MM.1S (cell line): ENCODE measurements at regions not wholly inside any gene's neighbourhood (a gene's known extent, or its start where the extent isn't known, plus 50 kb on each side); places are given as distances from the start of the nearest gene placed in this dataset.

Experiments
- DNase-seq: peaks from one replicate; pipeline ENCODE4 v3.0.0-alpha.2; 2015
- H2AFZ ChIP-seq: fragments of 300-600 bp; sonication (generic); 2 replicates; pipeline ENCODE4 v1.6.0; 2016; ENCODE audit warnings: antibody characterized with exemption, low read length
- H3F3A ChIP-seq: fragments of 300-600 bp; sonication (generic); 2 replicates; pipeline ENCODE4 v1.6.1; 2016; ENCODE audit warnings: mild to moderate bottlenecking, antibody characterized with exemption, low read length, moderate library complexity, mixed read lengths; ENCODE audit not compliant: insufficient read depth
- H3K27ac ChIP-seq: fragments of 300-600 bp; sonication (generic); 2 replicates; pipeline ENCODE4 v1.5.1; 2016; ENCODE audit warnings: mild to moderate bottlenecking, low read length
- H3K27me3 ChIP-seq: fragments of 300-600 bp; sonication (generic); replicated peaks from 2 replicates; pipeline ENCODE4 v1.6.0; 2016; ENCODE audit warnings: low read length; ENCODE audit not compliant: insufficient read depth
- H3K36me3 ChIP-seq: fragments of 300-600 bp; sonication (generic); replicated peaks from 2 replicates; pipeline ENCODE4 v1.6.1; 2016; ENCODE audit warnings: mild to moderate bottlenecking, low read length, mixed read lengths; ENCODE audit not compliant: insufficient read depth
- H3K4me1 ChIP-seq: fragments of 300-600 bp; sonication (generic); 2 replicates; pipeline ENCODE4 v1.6.1; 2016; ENCODE audit warnings: low read length, mixed read lengths
- H3K4me2 ChIP-seq: fragments of 300-600 bp; sonication (generic); 2 replicates; pipeline ENCODE4 v1.6.0; 2016; ENCODE audit warnings: low read depth, low read length
- H3K4me3 ChIP-seq: fragments of 300-600 bp; sonication (generic); 2 replicates; pipeline ENCODE4 v1.5.1; 2016; ENCODE audit warnings: low read length, mixed read lengths
- H3K79me2 ChIP-seq: fragments of 300-600 bp; sonication (generic); 2 replicates; pipeline ENCODE4 v1.6.1; 2016; ENCODE audit warnings: mixed run types, low read length, mixed read lengths
- H3K9ac ChIP-seq: fragments of 300-600 bp; sonication (generic); 2 replicates; pipeline ENCODE4 v1.6.1; 2016; ENCODE audit warnings: low read length, mixed read lengths
- H3K9me2 ChIP-seq: fragments of 300-600 bp; sonication (generic); replicated peaks from 2 replicates; pipeline ENCODE4 v1.6.1; 2016; ENCODE audit warnings: mild to moderate bottlenecking, low read length, mixed read lengths; ENCODE audit not compliant: insufficient read depth
- H3K9me3 ChIP-seq: fragments of 300-600 bp; sonication (generic); replicated peaks from 2 replicates; pipeline ENCODE4 v1.6.1; 2016; ENCODE audit warnings: mild to moderate bottlenecking, low read length, mixed read lengths; ENCODE audit not compliant: insufficient read depth
- H4K20me1 ChIP-seq: fragments of 300-600 bp; sonication (generic); 2 replicates; pipeline ENCODE4 v1.6.1; 2016; ENCODE audit warnings: mild to moderate bottlenecking, low read length, moderate library complexity, mixed read lengths; ENCODE audit not compliant: insufficient read depth
- EZH2 ChIP-seq: fragments of 300-600 bp; sonication (generic); optimal IDR thresholded peaks from 2 replicates; pipeline ENCODE3; 2017; ENCODE audit warnings: low read depth, mild to moderate bottlenecking, antibody characterized with exemption, low read length, mixed read lengths
- EZH2phosphoT487 ChIP-seq: fragments of 300-600 bp; sonication (generic); IDR thresholded peaks from 2 replicates; pipeline ENCODE4 v1.6.1; 2018; ENCODE audit warnings: antibody characterized with exemption, low read length
- TF ChIP-seq, protein P1 (sequence below): fragments of 300-600 bp; sonication (generic); IDR thresholded peaks from 2 replicates; pipeline ENCODE4 v1.5.1; 2016; ENCODE audit warnings: antibody characterized with exemption, low read length, mixed read lengths

DNA sequence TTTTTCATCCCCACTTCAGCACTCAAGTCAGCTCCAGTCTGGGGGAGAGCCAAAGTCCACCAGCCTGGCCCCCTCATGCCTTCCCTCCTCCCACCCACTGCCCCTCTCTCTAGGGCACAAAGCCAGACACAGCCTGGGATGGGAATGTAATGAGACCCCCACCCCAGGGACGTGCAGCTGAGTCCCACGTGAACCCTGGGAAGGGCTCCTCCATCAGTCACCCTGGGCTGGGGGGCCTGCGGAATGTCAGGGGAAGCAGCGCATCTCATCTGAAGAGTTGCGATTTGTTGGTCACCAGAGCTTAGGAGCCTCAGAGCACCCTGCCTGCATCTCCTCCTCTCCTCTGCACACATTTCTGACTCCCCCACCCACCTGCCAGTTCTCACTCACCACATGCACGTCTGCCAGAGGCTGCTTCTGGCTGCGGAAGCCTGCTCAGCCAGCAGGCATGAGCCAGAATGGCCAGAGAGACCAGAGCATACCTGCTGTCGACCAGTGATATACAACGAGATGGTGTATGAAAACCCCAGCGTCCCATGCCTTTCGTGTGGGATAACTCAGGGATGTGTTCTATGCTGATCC lies 167.1 kb upstream of the TOP1 start:
- Histone ChIP-seq H3K4me1 (no peaks in the 10 kb centered on the region), H3K4me2 (no peak overlapping the region), H3K4me3 (no peak overlapping the region), H3K9me2 (no peaks in the 10 kb centered on the region), H3F3A (no peaks in the 10 kb centered on the region), H3K9ac (no peak overlapping the region), H3K27me3 (no peaks in the 10 kb centered on the region), H3K79me2 (no peaks in the 10 kb centered on the region), H2AFZ (no peak overlapping the region), H3K9me3 (no peaks in the 10 kb centered on the region), H3K27ac (no peak overlapping the region), H4K20me1 (no peaks in the 10 kb centered on the region), H3K36me3 (no peaks in the 10 kb centered on the region)
- TF ChIP-seq, protein P1, sequence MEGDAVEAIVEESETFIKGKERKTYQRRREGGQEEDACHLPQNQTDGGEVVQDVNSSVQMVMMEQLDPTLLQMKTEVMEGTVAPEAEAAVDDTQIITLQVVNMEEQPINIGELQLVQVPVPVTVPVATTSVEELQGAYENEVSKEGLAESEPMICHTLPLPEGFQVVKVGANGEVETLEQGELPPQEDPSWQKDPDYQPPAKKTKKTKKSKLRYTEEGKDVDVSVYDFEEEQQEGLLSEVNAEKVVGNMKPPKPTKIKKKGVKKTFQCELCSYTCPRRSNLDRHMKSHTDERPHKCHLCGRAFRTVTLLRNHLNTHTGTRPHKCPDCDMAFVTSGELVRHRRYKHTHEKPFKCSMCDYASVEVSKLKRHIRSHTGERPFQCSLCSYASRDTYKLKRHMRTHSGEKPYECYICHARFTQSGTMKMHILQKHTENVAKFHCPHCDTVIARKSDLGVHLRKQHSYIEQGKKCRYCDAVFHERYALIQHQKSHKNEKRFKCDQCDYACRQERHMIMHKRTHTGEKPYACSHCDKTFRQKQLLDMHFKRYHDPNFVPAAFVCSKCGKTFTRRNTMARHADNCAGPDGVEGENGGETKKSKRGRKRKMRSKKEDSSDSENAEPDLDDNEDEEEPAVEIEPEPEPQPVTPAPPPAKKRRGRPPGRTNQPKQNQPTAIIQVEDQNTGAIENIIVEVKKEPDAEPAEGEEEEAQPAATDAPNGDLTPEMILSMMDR: no peak
- TF ChIP-seq EZH2phosphoT487: no peak
- TF ChIP-seq EZH2: no peak
- DNase-seq: no peak

DNA sequence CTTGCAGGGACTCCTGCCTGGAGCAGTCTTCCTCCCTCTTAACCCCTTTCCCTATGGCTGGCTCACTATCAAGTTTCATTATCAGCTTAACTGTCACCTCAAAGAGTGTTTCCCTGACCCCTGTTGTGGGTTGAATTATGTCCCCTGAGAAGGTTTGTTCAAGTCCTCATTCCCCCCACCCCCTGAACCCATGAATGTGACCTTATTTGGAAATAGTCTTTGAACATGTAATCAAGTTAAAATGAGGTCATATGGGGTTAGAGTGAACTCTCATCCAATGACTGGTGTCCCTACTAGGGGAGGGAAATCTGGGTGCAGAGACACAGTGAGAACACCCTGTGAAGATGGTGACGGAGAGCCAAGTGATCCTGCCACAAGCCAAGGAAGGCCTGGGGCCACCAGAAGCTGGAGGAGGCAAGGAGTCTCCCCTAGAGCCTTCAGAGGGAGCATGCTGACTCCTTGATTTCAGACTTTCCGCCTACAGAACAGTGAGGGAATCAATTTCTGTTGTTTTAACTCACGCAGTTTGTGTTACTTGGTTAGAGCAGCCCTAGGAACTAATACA lies 165.2 kb upstream of the TOP1 start:
- Histone ChIP-seq H3K9me2 (no peaks in the 10 kb centered on the region), H3K9me3 (no peaks in the 10 kb centered on the region), H3K27ac (no peak overlapping the region), H3K27me3 (no peaks in the 10 kb centered on the region), H3K4me2 (no peak overlapping the region), H3K4me1 (no peaks in the 10 kb centered on the region), H3K79me2 (no peaks in the 10 kb centered on the region), H2AFZ (no peak overlapping the region), H4K20me1 (no peaks in the 10 kb centered on the region), H3F3A (no peaks in the 10 kb centered on the region), H3K4me3 (no peak overlapping the region), H3K36me3 (no peaks in the 10 kb centered on the region), H3K9ac (no peak overlapping the region)
- DNase-seq: no peak
- TF ChIP-seq, protein P1: no peak
- no peak for TF ChIP-seq EZH2phosphoT487
- no peak for TF ChIP-seq EZH2

DNA sequence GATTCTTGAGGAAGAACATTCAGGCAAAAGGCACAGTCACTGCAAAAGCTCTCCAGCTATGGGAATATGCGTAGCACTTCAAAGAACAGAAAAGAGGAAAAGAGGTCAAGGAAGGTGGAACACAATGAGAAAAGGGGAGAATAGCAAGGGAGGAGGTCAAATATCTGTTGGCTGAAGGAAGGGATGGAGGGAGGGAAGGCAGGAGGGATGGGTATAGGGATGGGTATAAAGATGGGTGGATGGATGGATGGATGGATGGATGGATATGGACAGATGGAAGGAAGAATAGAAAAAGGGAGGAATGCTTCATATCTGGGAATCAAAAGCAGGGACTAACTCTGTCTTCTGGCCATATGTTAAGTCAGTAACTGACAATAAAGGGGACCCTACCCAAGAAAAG lies 164.2 kb upstream of the TOP1 start:
- H3F3A ChIP-seq: no peaks in the 10 kb centered on the region
- H3K4me2 ChIP-seq: no peak overlapping the region
- H3K9me3 ChIP-seq: no peaks in the 10 kb centered on the region
- no peak for DNase-seq
- TF ChIP-seq EZH2 (no peak), EZH2phosphoT487 (no peak)
- TF ChIP-seq, protein P1: no peak
- no peak overlapping the region for H3K9ac ChIP-seq
- no peaks in the 10 kb centered on the region for H3K36me3 ChIP-seq
- H4K20me1 ChIP-seq: no peaks in the 10 kb centered on the region
- H3K4me1 ChIP-seq: no peaks in the 10 kb centered on the region
- no peaks in the 10 kb centered on the region for H3K79me2 ChIP-seq
- H3K9me2 ChIP-seq: no peaks in the 10 kb centered on the region
- H3K4me3 ChIP-seq: no peak overlapping the region
- H3K27ac ChIP-seq: no peak overlapping the region
- no peak overlapping the region for H2AFZ ChIP-seq
- no peaks in the 10 kb centered on the region for H3K27me3 ChIP-seq
